ENCODE measurements at regions not wholly inside any gene's neighbourhood (a gene's known extent, or its start where the extent isn't known, plus 50 kb on each side); places are given as distances from the start of the nearest gene placed in this dataset.

DNA sequence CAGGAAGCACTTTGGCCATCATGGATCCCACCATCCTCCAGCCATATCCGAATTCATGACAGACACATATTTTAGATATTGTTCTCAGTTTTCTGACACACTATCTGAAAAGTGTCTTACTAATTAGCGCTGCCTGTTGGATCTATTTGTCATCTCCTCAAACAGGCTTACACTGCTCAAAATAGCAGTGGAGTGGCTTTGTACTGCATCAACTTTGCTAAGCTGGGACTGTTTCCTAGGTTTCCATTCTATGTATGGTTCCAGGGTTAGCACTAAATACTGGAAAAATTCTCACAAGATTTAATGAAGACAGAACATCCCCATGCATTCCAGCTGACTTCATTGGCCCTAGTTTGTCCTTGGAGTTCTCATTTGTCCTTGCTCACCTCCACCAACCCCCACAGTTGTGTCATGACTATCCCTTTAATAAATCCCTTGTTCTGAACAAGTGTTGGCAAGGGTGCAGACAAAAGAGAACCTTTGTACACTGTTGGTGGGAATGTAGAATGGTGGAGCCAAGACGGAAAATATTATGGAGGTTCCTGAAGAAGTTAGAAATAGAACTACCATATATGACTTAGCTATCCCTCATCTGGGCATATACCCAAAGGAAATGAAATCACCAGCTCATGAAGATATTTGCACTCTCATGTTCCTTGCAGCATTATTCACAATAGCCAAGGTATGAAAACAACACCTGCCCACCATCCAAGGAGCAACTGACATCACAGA is 136.5 kb upstream of the RAI14 start:
- TF ChIP-seq CTCF (IDR thresholded peaks at IDR 0.05; ENCODE audit: low read length, missing control alignments) = no peak
- peak; percentile 73 for DNase-seq (ENCODE audit: low read depth)
- H3K4me3 ChIP-seq (replicated peaks; ENCODE audit: low read depth, low read length) = no peak overlapping the region

GRCh38 chr5:34521628-34522290 is 134.4 kb upstream of the RAI14 start:
- TF ChIP-seq CTCF (IDR thresholded peaks at IDR 0.05; ENCODE audit: low read length, missing control alignments) = no peak
- DNase-seq (ENCODE audit: low read depth) = no peak
- H3K4me3 ChIP-seq (replicated peaks; ENCODE audit: low read depth, low read length) = no peak overlapping the region

- TF ChIP-seq CTCF (IDR thresholded peaks at IDR 0.05; ENCODE audit: low read length, missing control alignments) = peak; percentile 71
- no peak overlapping the region for H3K4me3 ChIP-seq (replicated peaks; ENCODE audit: low read depth, low read length)
- DNase-seq (ENCODE audit: low read depth) = peak; percentile 93
Observed at GRCh38 chr5:34522599-34523386, 133.3 kb upstream of the RAI14 start.

DNA sequence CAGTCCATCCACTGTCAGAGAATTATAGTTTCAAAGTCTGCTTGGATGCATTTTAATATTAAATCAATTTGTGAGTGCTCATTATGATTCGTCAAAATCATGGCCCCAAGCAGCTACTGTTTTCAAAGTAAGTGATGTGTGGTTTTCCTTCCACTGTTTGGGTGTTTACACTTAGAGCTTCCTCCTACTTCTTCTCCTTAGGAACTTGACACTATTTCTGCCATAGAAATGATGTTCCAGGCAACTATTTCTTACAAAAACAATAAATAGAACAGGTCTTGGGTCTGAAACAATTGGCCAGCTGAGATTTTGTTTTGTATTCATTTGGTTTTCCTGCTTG is 132.8 kb upstream of the RAI14 start:
- no peak for DNase-seq (ENCODE audit: low read depth)
- TF ChIP-seq CTCF (IDR thresholded peaks at IDR 0.05; ENCODE audit: low read length, missing control alignments) = no peak
- H3K4me3 ChIP-seq (replicated peaks; ENCODE audit: low read depth, low read length) = no peak overlapping the region

DNA sequence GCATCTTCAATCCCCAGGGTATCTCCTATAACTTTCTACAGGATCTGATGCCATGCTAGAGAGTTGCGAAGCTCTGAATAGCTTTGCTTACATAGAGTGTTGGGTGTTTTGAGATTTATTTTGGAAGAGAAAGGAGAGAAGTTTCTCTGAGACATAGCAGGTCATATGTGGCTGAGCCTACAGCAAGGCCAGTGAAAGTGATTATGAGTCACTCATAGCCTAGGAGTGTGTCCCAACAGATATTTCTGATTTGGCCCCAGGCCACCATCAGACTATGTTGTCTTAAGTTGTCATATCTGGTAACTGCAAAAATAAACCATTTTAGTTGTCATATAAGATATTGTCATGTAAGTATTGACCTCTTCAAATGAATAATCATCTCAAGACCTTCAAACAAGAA is 132.0 kb upstream of the RAI14 start:
- TF ChIP-seq CTCF (IDR thresholded peaks at IDR 0.05; ENCODE audit: low read length, missing control alignments) = no peak
- DNase-seq (ENCODE audit: low read depth) = peak; percentile 67
- no peak overlapping the region for H3K4me3 ChIP-seq (replicated peaks; ENCODE audit: low read depth, low read length)

- DNase-seq (ENCODE audit: low read depth) = no peak
- H3K4me3 ChIP-seq (replicated peaks; ENCODE audit: low read depth, low read length) = no peak overlapping the region
- TF ChIP-seq CTCF (IDR thresholded peaks at IDR 0.05; ENCODE audit: low read length, missing control alignments) = no peak
Observed at GRCh38 chr5:34525761-34526160, 130.4 kb upstream of the RAI14 start.

All from fibroblast of pulmonary artery (primary cell).